ENCODE measurements at regions not wholly inside any gene's neighbourhood (a gene's known extent, or its start where the extent isn't known, plus 50 kb on each side); places are given as distances from the start of the nearest gene placed in this dataset.

GRCh38 chr16:63241497-63242028 lies 1205.3 kb upstream of the CDH8 start:
- DNase-seq (ENCODE audit: low spot score) = no peak

GRCh38 chr16:63239065-63239570 lies 1202.9 kb upstream of the CDH8 start:
- no peak for DNase-seq (ENCODE audit: low spot score)

DNA sequence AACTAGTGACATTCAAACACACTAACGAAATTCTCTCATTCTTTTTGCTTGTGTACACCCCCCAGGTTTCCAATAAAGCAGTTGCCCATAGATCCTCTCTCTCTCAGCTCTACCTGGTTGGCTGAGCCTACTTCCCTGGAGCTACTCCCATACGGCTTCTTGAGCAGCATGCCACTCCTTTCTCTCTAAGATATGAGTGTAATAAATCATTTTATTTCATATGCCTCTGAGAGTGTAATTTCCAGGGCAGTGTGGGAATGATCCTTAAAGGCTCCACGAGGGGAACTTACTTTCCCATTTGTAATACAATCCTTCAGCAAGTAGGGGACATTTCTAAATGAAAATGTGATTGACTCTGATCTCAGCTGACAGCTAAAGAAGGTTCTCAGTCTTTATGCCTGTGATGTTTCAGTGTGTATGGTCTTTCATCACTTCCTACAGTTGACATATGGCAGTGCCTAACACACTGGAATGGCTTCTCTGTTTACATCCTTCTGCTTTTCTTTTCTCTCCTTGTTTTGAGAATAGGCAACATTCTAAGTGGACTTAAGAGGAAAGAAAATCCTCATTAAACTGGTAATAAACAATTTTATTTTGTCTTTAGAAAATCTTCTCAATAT lies 1194.3 kb upstream of the CDH8 start:
- no peak for DNase-seq (ENCODE audit: low spot score)

GRCh38 chr16:63228259-63228658 lies 1192.0 kb upstream of the CDH8 start:
- DNase-seq (ENCODE audit: low spot score) = no peak

- DNase-seq (ENCODE audit: low spot score) = no peak
These were observed 1187.6 kb upstream of the CDH8 start for GRCh38 chr16:63223851-63224250.

GRCh38 chr16:63216696-63217423 lies 1180.6 kb upstream of the CDH8 start:
- DNase-seq (ENCODE audit: low spot score) = no peak

DNA sequence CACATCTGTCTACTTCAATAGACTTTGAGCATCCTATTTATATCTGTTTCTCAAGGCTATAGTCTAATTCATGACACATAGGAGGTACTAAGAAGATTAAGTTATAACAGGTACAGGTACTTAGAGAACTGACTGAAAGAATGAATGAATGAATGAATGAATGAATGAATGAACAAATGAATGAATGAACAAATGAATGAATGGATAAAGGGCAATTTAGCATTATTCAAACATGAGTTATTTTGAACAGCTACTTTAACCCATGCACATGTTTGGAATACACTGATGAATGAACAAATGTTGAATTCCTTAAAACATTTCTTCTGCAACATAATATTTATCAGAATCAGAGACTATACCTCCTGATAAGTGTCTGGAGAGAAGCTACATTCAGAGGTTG lies 1165.6 kb upstream of the CDH8 start:
- no peak for DNase-seq (ENCODE audit: low spot score)

DNA sequence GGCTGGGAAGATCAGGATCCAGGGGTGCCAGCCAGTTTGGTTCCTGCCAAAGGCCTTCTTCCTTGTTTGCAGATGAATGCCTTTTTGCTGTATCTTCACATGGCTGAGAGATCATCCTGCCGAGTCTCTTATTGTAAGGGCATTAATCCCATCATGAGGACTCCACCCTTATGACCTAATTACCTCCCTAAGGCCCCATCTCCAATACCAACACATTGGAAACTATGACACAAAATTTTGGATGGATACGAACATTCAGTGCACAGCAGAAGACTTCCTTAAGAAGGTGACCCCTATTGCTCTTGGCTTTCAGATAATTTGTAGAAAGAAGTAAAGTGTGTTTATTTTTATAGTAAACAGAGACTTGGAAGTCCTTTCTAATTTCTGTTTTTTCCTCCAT lies 1164.7 kb upstream of the CDH8 start:
- DNase-seq (ENCODE audit: low spot score) = no peak

DNA sequence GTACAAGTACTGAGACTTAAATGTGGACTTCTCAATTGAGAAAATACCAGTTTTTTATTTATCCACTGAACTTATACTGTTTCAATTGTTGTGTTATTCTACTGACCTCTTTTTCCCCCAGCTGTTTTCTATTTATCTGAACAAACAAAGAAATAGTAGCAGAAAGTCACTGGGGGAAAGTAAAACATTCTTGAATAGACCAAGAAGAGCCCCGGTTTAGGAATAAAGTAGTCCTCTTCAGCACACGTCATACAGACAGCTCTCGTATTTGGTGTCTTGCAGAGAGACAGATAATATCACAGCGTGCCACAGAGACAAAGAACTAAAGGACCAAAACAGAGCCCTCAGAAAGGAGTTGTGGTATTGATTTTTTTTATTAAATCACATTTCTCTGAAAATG lies 1159.1 kb upstream of the CDH8 start:
- no peak for DNase-seq (ENCODE audit: low spot score)

DNA sequence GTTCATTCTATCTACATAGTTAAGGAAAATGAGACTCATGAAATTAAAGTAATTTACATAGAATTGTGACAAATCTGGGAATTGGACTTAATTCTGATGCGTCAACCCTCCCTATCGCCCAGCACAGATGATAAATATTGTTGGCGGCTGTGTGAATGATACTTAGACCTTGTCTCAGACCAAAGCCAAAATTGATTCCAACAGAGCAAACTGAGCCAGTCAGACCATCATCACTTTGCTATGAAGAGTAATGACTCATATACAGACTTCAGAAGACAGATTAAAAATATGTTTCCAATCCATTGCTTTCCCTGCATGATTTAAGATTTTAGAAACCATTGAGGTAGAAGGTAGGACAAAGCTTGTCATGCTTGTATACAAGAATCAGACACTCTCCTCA lies 1156.7 kb upstream of the CDH8 start:
- DNase-seq (ENCODE audit: low spot score) = no peak

DNA sequence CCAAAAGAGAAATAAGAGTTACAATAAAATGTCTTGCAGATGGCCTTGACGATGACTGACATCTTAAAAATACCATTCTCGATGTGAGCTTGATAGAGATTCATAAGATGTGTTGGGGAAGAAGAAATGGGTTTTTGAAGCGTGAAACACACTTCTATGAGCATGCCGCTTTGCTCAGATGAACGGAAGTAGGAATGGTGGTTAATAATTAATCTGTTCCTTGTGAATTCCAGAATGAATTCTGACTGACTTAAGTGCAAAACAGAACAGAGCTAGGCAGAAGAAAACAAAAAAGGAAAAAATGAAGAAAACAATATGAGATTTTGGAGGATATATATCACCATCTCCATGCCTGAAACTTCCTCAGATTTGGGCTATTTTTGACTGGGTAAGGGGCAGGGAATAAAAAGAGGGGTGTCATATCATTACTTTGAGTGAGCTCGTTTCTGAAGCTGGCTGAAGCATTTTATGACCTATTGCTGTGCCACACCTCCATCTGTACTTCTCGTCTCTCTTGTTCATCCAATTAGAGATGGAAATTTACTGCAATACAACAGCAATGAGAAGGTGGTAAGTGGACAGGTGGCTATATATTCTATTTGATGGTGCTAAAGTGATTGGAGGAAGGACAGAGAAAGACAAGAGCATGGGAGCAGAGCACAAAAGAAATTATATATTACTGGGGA lies 1152.0 kb upstream of the CDH8 start:
- DNase-seq (ENCODE audit: low spot score) = no peak

- DNase-seq (ENCODE audit: low spot score) = no peak
These were observed 1151.4 kb upstream of the CDH8 start for GRCh38 chr16:63187638-63188037.

DNA sequence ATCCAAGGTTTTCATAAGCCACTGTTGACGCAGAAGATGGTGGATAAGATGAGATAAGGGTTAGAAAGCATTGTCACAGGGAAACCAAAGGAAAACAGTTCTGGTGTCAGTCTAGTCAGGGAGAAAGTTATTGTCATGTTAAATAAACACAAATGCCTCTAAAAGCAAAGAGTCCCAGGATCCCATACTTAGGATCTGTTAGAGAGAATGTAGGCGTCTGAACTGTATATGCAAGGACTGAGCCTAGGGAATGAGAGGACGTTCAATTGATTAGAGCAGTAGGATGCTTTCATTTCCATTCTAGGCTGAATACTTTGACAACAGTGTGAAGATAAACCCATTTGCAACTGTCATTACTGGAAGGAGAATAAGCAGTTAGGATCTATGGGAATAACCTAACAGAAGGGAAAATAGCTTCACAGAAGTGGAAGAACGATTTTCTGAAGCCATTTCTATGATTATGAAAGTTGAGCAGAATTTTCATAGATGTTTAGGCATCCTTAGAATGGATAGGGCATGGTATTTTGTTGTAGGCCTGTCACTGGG lies 1149.1 kb upstream of the CDH8 start:
- DNase-seq (ENCODE audit: low spot score) = no peak

DNA sequence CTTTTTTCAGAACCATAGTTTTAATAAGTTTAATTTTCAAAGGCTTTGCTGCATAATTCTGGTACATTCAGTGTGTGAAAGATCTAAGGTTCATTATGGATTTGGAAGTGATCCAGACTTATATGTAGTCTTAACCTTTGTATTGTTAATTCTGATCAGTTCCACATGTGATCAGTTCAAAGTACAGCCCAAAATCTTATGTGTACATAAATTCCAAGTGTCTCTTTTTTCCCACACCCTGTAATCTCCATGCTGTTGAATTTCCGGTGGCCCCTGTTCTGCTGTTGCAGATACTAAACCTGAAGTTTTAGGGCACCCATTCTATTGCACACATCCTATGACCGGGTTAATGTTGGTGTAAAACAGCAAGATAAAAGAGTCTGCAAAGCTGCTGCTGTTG lies 1147.5 kb upstream of the CDH8 start:
- no peak for DNase-seq (ENCODE audit: low spot score)

- DNase-seq (ENCODE audit: low spot score) = no peak
These were observed 1139.1 kb upstream of the CDH8 start for GRCh38 chr16:63175313-63175712.

GRCh38 chr16:63174801-63175200 lies 1138.6 kb upstream of the CDH8 start:
- DNase-seq (ENCODE audit: low spot score) = no peak

DNA sequence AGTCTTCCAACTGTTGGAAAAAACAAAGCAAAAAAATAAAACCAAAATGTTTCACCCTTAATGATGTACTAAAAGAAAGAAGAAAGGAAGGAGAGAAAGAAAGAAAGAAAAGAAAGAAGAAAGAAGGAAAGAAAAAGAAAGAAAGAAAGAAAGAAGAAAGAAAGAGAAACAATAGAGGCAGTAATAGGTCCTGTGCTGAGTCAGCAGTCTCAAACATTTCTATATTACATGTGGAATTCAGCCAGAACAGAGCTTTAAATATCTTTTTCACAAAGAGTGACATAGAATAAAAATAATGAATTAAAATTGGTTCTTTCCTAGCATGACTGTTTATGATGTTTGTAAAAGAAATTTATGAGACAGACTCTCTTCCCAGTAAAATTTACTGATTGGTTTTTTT lies 1135.3 kb upstream of the CDH8 start:
- DNase-seq (ENCODE audit: low spot score) = no peak

- DNase-seq (ENCODE audit: low spot score) = no peak
These were observed 1132.9 kb upstream of the CDH8 start for GRCh38 chr16:63169100-63169499.

GRCh38 chr16:63157818-63158217 lies 1121.6 kb upstream of the CDH8 start:
- DNase-seq (ENCODE audit: low spot score) = no peak

DNA sequence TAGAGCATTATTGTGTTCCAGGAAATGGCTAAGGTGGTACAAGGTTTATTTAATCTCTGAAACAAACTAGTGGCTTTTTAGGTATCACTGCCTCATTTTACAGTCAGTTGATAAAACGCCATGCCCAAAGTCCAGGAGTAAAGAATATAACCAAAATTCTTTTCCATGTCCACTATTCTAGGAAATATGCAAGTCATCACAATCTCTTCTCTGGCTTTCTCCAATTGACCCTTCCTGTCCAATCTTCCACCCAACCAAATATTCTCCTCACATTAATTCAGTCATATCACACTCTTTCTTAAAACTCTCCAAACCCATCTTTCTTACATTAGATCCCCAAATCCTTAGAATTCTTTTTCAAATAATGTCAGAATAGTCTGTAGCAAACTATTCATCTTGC lies 1110.0 kb upstream of the CDH8 start:
- no peak for DNase-seq (ENCODE audit: low spot score)

DNA sequence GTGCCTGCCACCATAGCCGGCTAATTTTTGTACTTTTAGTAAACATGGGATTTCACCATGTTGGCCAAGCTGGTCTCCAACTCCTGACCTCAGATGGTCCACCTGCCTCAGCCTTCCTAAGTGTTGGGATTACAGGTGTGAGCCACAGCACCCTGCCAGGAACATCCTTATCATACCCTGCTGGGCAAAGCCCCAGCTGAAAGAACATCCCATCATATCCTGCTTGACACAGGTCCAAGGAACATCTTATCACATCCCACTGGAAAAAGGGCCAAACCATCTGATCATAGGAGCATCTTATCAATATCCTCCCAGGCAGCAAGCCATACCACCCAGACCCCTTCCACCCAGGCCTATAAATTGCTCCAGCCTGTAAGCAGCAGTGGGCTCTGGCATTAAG lies 1109.2 kb upstream of the CDH8 start:
- DNase-seq (ENCODE audit: low spot score) = no peak

DNA sequence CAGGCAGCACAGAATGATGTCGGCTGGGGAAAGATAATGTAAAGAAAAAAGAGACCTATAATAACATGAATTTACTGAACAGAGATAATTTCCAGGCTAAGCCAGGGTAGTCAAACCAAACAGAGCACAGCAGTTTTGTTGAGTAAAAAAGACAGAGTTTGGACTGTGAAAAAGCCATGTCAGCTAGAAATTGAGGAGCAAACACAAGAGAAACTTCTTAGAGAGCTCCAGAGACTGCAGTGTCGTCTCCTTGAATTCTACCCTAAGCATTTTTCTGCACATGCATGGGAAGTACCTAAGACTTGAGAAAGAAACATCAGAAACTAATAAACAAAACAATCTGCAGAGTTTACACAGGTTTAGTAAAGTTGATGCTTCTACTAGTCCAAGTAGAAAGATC lies 1098.8 kb upstream of the CDH8 start:
- no peak for DNase-seq (ENCODE audit: low spot score)

GRCh38 chr16:63131503-63131902 lies 1095.3 kb upstream of the CDH8 start:
- no peak for DNase-seq (ENCODE audit: low spot score)

Data from mucosa of gallbladder (tissue), 1 donor.